ENCODE measurements at regions not wholly inside any gene's neighbourhood (a gene's known extent, or its start where the extent isn't known, plus 50 kb on each side); places are given as distances from the start of the nearest gene placed in this dataset.

DNA sequence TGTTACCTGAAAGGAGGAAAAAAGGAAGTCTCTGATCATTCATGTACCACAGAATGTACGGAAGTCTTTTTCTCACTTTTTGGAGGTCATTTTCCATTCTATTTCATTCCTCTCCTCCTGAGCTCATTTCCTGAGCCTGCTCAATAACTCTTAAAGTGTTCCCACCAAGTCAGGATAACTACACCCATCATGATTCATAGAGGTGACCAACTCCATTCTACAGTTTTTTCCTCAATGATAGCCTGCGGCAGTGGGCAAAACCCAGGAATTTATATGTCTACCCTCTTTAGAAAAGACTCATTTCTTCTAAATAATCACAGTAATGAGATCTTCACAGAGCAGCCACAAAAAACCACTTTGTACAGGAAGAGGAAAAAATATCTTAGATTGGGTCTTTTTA is 372.5 kb downstream of the RBM43 start:
- no peak for DNase-seq

- no peak for DNase-seq
These were observed 373.3 kb downstream of the RBM43 start for GRCh38 chr2:150888337-150888736.

DNA sequence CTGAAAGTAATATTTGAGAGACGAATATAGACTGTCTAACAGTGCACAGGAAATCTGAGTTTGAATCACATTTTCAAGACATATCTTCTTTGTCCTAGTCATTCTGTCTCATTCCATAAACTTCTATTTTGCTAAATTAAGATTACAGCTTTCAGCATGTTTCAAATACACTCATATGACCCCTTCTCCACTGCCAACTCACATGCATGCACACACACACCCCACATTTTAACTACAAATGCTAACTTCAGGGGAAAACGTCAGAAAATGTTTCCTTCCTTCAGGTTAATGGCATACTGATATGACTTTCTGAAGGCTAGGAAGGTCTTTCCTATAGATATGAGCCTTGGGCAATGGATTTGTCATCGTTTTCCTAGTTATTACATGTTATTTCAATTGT is 373.7 kb downstream of the RBM43 start:
- DNase-seq: no peak

GRCh38 chr2:150885774-150886386 is 375.8 kb downstream of the RBM43 start:
- DNase-seq: no peak

DNA sequence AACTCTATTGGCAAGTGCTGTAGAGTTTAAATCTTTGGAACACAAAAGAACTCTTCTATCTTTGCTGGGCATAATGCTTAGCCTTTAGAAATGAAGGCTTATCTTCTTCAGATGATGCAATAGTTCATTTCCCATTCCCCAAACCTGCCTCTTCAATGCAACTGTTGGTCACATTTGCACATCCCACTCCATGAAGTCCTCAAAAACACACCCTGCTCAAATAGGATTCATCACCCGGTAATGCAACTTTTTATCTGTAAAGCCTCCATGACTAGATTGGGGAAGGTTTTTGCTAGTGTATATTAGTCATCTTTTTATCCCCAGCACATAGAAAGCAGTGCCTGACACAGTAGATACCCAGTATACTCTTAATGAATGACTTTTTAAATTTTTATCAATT is 376.4 kb downstream of the RBM43 start:
- DNase-seq: no peak

DNA sequence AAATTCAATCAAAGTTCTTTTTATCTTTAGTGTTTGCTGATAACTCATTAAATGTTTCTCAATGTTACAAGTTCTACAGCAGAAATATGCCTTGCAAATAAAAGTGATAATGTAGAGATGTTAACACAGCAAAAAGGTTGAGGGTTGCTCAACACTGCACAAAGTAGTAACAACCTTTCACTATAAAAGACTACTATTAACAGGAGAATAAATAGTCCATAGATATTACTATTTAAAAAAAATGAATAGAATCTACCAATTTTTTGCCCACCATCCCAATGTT is 378.1 kb downstream of the RBM43 start:
- DNase-seq: no peak

DNA sequence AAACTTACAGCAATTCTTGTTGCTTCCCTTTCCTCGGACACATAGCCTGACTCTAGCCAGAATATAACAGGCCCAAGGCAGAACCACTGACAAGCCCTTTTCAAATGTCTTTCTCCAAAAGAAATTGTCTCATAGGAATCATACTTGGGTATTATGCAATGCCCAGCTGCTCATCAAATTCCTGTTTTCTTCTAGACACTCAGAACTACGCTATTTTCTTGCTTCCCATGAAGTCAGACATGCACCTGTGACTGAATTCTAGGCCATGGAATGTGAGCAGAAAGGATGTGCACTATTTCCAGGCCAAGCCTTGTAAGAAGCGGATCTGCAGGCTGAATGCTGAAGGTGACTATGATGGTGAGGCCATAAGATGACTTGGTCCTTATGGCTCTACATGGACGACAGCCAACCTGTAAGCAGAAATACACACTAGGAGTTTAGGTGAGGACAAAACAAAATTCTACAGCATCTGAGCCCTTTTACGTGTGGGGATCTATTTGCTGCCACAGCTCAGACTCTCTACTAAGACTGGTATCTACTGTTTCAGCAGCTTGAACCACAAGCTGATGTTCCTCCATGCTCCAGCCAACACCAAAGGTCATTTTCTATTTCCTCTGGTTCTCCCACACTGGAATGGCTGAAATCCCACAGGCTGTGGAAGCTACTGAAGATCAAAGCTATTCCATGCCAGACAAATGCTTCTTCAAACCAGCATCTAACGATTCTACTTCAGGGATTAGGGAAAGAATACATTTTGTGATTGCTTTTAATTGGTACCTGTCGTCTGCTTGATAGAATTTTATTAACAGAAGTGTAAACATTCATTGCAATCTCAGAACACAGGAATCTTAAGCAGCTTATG is 378.7 kb downstream of the RBM43 start:
- DNase-seq: no peak

- DNase-seq: no peak
These were observed 380.7 kb downstream of the RBM43 start for GRCh38 chr2:150880986-150881385.

DNA sequence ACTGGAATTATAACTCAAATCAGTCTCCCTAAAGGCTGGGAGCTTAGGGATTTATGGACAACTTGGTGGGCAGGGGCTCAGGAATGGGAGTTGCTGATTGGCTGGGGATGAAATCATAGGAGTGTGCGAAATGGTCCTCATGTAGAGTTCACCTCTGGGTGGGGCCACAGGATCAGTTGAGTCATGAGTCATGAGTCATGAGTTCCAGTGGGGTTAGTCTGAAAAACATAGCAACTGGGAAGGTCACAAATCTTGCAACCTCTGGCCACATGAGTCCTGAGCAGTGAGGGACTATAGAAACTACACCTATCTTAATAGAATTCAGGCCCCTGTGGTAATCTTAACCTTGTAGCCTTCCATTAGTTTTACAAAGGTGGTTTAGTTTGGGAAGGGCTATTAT is 383.3 kb downstream of the RBM43 start:
- no peak for DNase-seq

DNA sequence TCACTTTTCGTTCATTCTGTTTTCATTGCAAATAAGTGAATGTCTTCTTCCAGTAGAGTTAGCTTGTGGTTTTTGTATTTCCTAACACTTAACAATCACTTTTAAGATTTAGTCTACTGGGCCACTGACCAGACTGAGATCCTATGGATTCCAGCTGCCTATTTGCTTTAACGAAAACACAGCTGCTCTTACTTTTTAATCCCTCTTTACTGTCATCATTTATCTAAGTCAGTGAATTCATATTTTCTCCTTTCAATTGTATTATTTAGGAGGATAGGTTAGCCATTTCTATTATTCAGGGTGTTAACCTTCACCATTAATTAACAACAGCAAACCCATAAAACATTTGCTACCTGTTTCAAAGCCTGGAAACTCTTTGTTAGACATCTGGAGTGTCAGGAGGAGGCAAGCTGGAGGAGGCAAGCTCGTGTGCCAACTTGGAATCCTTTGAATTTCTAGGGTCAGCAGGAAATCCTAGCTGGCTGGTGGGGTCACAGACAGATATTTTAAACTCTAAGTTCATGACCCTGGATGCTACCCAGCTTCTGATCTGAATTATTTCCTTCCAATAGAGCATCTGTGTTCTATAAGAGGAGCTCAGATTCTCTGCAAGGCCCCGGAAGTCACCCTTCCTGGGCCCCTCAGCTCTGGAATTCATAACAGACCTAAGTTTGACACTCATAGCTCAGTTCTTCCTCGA is 385.3 kb downstream of the RBM43 start:
- no peak for DNase-seq

- no peak for DNase-seq
These were observed 385.9 kb upstream of the RND3 start for GRCh38 chr2:150873396-150873772.

- DNase-seq: no peak
These were observed 385.4 kb upstream of the RND3 start for GRCh38 chr2:150872756-150873395.

- DNase-seq: no peak
These were observed 379.0 kb upstream of the RND3 start for GRCh38 chr2:150866431-150866830.

DNA sequence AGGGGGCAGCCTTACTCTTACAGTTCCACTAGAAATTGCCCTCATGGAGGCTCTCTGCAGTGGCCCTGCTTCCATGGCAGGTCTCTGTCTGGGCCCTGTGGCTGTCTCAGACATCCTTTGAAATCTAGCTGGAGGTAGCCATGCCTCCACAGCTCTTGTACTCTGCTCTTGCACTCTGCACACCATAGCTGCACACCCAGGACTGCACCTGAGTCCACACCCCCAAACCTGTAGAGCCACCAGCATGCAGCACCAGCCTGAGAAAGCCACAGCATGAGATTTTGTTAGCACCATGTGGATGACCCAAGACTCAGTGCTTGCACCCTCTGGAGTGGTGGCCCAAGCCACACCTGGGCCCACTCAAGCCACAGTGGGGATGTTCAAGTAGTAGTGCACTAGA is 376.2 kb upstream of the RND3 start:
- no peak for DNase-seq

DNA sequence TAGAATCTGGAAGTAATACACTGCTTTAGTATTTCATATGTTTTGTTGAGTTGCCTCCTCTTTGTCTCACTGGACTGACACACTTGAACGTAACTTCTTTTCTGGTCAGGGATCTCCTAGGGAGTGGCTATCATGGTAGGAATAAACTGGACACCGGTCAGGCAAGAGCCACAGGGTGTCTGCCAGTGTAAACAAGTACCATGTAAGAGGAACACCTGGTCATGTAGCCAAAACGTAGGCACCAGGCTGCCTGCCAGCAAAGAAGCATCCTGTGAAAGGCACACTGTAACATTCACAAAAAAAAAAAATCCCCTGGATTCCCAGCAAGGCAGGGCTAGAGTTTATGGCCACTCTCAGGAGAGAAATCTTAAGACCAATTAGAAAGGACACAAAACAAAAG is 372.8 kb upstream of the RND3 start:
- no peak for DNase-seq

DNA sequence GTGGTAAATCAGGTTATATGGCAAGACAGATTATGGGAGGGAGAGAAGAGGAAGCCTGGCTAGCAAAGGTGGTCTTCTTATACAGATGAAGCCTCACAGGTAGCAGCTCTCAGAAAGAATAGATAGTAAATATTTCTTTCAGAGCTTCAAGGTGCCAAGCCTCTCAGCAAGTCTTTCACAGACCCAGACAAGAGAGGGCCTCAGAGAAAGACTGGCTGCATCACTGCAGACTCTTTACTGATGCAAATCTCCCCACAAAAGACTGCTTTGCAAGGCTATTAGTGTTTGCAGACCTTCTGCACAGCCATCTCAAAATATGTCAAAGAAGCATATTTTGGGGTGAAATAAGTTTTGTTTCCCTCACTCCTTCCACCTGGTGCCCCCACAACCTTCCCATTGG is 372.4 kb upstream of the RND3 start:
- no peak for DNase-seq

DNA sequence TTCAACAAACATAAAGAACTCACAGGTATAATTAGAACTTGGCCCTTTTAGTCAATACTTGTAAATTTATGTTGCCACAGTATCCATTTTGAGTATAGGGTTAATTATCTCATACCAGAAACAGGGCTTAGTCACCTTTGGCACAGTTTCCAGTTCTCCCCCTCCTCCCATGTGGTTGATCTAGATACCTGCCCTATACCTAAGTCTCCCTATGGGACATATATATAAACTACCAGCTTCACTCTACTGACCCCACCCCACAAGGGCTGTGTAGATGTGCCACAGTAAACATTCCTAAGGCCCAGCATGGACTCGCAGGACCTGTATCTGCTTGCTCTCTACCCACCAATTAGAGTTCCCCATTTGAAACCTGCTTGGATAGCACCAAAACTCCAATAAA is 371.7 kb upstream of the RND3 start:
- DNase-seq: no peak

- DNase-seq: no peak
These were observed 370.9 kb upstream of the RND3 start for GRCh38 chr2:150858382-150858781.

- no peak for DNase-seq
These were observed 369.3 kb upstream of the RND3 start for GRCh38 chr2:150856596-150857281.

- DNase-seq: no peak
These were observed 365.8 kb upstream of the RND3 start for GRCh38 chr2:150853263-150853662.

DNA sequence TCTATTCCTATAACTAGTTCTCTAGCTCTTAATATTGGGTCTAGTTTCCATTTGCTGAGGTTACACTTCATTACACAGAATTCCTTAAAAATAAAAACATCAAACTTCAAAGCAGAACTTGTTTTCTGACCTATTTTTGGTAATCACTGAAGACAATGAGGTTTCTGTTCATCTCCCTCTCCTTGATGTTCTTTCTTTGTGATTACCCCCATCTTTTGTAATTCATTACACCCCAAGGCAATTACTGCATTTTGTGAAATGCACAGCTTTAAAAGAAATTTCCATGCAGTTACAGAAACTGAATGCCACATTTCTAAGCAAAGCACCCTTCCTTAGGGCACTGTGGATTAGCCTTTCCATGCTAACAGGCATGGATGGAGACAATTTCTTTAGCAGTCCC is 363.2 kb upstream of the RND3 start:
- DNase-seq: no peak

GRCh38 chr2:150847578-150847977 is 360.1 kb upstream of the RND3 start:
- DNase-seq: no peak

DNA sequence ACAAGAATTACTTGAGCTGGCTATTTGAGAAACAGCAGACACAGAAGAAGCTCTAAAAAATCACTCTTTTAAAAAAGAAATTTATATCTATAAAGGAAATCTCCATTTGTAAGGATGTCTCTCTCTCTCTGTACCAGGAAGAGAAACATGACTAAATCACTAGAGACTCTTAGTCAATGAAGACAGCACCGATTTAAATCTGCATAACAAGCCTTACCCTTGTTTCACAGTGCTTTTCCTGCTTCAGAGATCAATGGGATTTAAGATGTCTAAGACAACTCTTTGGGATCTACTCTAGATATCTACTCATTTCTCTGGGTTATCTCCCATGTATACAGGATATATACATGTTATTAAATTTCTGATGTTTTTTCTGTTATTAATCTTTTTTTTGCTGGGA is 359.2 kb upstream of the RND3 start:
- no peak for DNase-seq
